Upper lobe of left lung (tissue), 6 donors: ENCODE measurements at regions not wholly inside any gene's neighbourhood (a gene's known extent, or its start where the extent isn't known, plus 50 kb on each side); places are given as distances from the start of the nearest gene placed in this dataset.

Experiments used
- ATAC-seq, 2 donors: fragments of 200-7000 bp; cut with Tn5 transposase; one replicate each; pipeline ENCODE4 v1.9.1; 2022; ENCODE audit warnings: mild to moderate bottlenecking in 2 of 2, moderate library complexity in 2 of 2; ENCODE audit not compliant: low FRiP score in 2 of 2
- DNase-seq, 2 donors: peaks; one replicate each; pipeline ENCODE4 v3.0.0-alpha.2; 2019 to 2020
- H3K27ac ChIP-seq, 4 donors: fragments of 200-600 bp; sonication (generic); one replicate each; pipeline ENCODE4 v1.5.1; 2016 to 2019
- H3K27me3 ChIP-seq, 4 donors: fragments of 200-600 bp; sonication (generic); one replicate each; pipeline ENCODE4 v1.5.1; 2017 to 2019
- H3K36me3 ChIP-seq, 4 donors: fragments of 200-600 bp; sonication (generic); one replicate each; pipeline ENCODE4 v1.5.1; 2016 to 2019
- H3K4me1 ChIP-seq, 4 donors: fragments of 200-600 bp; sonication (generic); one replicate each; pipeline ENCODE4 v1.5.1; 2018 to 2019
- H3K4me3 ChIP-seq, 4 donors: fragments of 200-600 bp; sonication (generic); one replicate each; pipeline ENCODE4 v1.5.1; 2017 to 2019; ENCODE audit warnings: mild to moderate bottlenecking in 2 of 4, moderate library complexity in 1 of 4
- H3K9me3 ChIP-seq, 4 donors: fragments of 200-600 bp; sonication (generic); one replicate each; pipeline ENCODE4 v1.5.1; 2018 to 2019
- CTCF ChIP-seq, 6 experiments: fragments of 450-650 bp in 4 of 6; fragments of 200-600 bp in 2 of 6; sonication (generic) in 2 of 6; IDR thresholded peaks; one replicate each; pipeline ENCODE4 v1.5.1; 2016 to 2019; ENCODE audit warnings: antibody characterized with exemption in 6 of 6
- EP300 ChIP-seq, 4 donors: sonication (generic); formaldehyde crosslinking; IDR thresholded peaks; one replicate each; pipeline ENCODE4 v1.5.1; 2017; ENCODE audit warnings: antibody characterized with exemption in 4 of 4, control low read depth in 2 of 4
- POLR2A ChIP-seq, 4 donors: fragments of 450-650 bp; IDR thresholded peaks; one replicate each; pipeline ENCODE4 v1.5.1; 2016 to 2017; ENCODE audit warnings: antibody characterized with exemption in 4 of 4, mild to moderate bottlenecking in 2 of 4
- POLR2AphosphoS5 ChIP-seq, 2 donors: sonication (generic); formaldehyde crosslinking; IDR thresholded peaks; one replicate each; pipeline ENCODE4 v1.5.1; 2017; ENCODE audit warnings: antibody characterized with exemption in 2 of 2
- whole genome bisulfite sequencing, 2 donors: methylation state at CpG; one replicate each; pipeline ENCODE4 v1.1.5; 2017 to 2018; 5-methylcytosine and 5-hydroxymethylcytosine counted together
- donor health status: DM: no; HTN: no; CAD: no; lungs with moderate emphysema.
- donor health status: DM: no; HTN: yes; CAD: no; lungs with severe emphysema.

GRCh38 chr16:51713502-51713901, 562.4 kb upstream of the SALL1 start:
- H3K4me1 ChIP-seq = no peaks in the 10 kb centered on the region
- DNase-seq (no peak), ATAC-seq (no peak)
- H3K36me3 ChIP-seq = no peaks in the 10 kb centered on the region
- 75 to 90% methylated on average over 2 of the region's 2 CpGs for WGBS, 2 donors
- H3K27ac ChIP-seq = no peak overlapping the region
- peaks cover 0 to 7% (median 6%) of the 10 kb centered on the region in 4 donors for H3K9me3 ChIP-seq
- no peaks in the 10 kb centered on the region for H3K27me3 ChIP-seq
- H3K4me3 ChIP-seq = no peak overlapping the region
- no peak for TF ChIP-seq EP300 (IDR thresholded peaks at IDR 0.05)
- no peak for TF ChIP-seq CTCF (IDR thresholded peaks at IDR 0.05)
- TF ChIP-seq POLR2AphosphoS5 (IDR thresholded peaks at IDR 0.05) = no peak
- TF ChIP-seq POLR2A (IDR thresholded peaks at IDR 0.05) = no peak

- H3K4me3 ChIP-seq = no peak overlapping the region
- no peaks in the 10 kb centered on the region for H3K4me1 ChIP-seq
- no peaks in the 10 kb centered on the region for H3K27me3 ChIP-seq
- H3K9me3 ChIP-seq = peaks cover 0 to 7% (median 6%) of the 10 kb centered on the region in 4 donors
- no peak overlapping the region for H3K27ac ChIP-seq
- TF ChIP-seq EP300 (IDR thresholded peaks at IDR 0.05) = no peak
- TF ChIP-seq CTCF (IDR thresholded peaks at IDR 0.05) = no peak
- TF ChIP-seq POLR2A (IDR thresholded peaks at IDR 0.05) = no peak
- TF ChIP-seq POLR2AphosphoS5 (IDR thresholded peaks at IDR 0.05) = no peak
- 78 to 90% methylated on average over 2 of the region's 2 CpGs for WGBS, 2 donors
- no peak for DNase-seq
- ATAC-seq = no peak
- H3K36me3 ChIP-seq = no peaks in the 10 kb centered on the region
These were observed 560.0 kb upstream of the SALL1 start for GRCh38 chr16:51710905-51711563.

GRCh38 chr16:51710186-51710585, 559.1 kb upstream of the SALL1 start:
- no peaks in the 10 kb centered on the region for H3K4me1 ChIP-seq
- no peak overlapping the region for H3K27ac ChIP-seq
- peaks cover 0 to 10% (median 7%) of the 10 kb centered on the region in 4 donors for H3K9me3 ChIP-seq
- H3K27me3 ChIP-seq = no peaks in the 10 kb centered on the region
- no peak for TF ChIP-seq POLR2AphosphoS5 (IDR thresholded peaks at IDR 0.05)
- TF ChIP-seq EP300 (IDR thresholded peaks at IDR 0.05) = no peak
- no peak for TF ChIP-seq POLR2A (IDR thresholded peaks at IDR 0.05)
- TF ChIP-seq CTCF (IDR thresholded peaks at IDR 0.05) = no peak
- WGBS, 2 donors = 90 to 92% methylated on average over 8 to 10 of the region's 10 CpGs
- ATAC-seq = no peak
- no peak overlapping the region for H3K4me3 ChIP-seq
- H3K36me3 ChIP-seq = no peaks in the 10 kb centered on the region
- no peak for DNase-seq

GRCh38 chr16:51708861-51709260, 557.8 kb upstream of the SALL1 start:
- no peak overlapping the region for H3K4me3 ChIP-seq
- no peaks in the 10 kb centered on the region for H3K27me3 ChIP-seq
- no peaks in the 10 kb centered on the region for H3K4me1 ChIP-seq
- no peaks in the 10 kb centered on the region for H3K36me3 ChIP-seq
- no peak for ATAC-seq
- 62 to 76% methylated on average over 4 of the region's 4 CpGs for WGBS, 2 donors
- H3K27ac ChIP-seq = no peak overlapping the region
- no peak for DNase-seq
- H3K9me3 ChIP-seq = peaks cover 0 to 10% (median 2%) of the 10 kb centered on the region in 4 donors
- no peak for TF ChIP-seq POLR2A (IDR thresholded peaks at IDR 0.05)
- no peak for TF ChIP-seq CTCF (IDR thresholded peaks at IDR 0.05)
- no peak for TF ChIP-seq POLR2AphosphoS5 (IDR thresholded peaks at IDR 0.05)
- no peak for TF ChIP-seq EP300 (IDR thresholded peaks at IDR 0.05)

GRCh38 chr16:51707666-51708065, 556.6 kb upstream of the SALL1 start:
- Histone ChIP-seq H3K27ac (no peak overlapping the region), H3K4me3 (no peak overlapping the region), H3K4me1 (no peaks in the 10 kb centered on the region), H3K27me3 (no peaks in the 10 kb centered on the region), H3K36me3 (no peaks in the 10 kb centered on the region), H3K9me3 (peaks cover 0 to 9% (median 2%) of the 10 kb centered on the region in 4 donors)
- no peak for TF ChIP-seq POLR2A (IDR thresholded peaks at IDR 0.05)
- TF ChIP-seq EP300 (IDR thresholded peaks at IDR 0.05) = no peak
- no peak for TF ChIP-seq CTCF (IDR thresholded peaks at IDR 0.05)
- no peak for TF ChIP-seq POLR2AphosphoS5 (IDR thresholded peaks at IDR 0.05)
- 41 to 45% methylated on average over 6 of the region's 6 CpGs for WGBS, 2 donors
- ATAC-seq (no peak), DNase-seq (no peak)
